NOMO-1 (cell line): ENCODE measurements at regions not wholly inside any gene's neighbourhood (a gene's known extent, or its start where the extent isn't known, plus 50 kb on each side); places are given as distances from the start of the nearest gene placed in this dataset.
A peak's percentile ranks its signal among the peaks of the same experiment; 100 is the strongest.

Source experiments
- DNase-seq, 2 experiments: peaks; one replicate each; lab custom pipeline; 2025; ENCODE audit not compliant: unreplicated experiment in 2 of 2; lab: John Stamatoyannopoulos, UW

DNA sequence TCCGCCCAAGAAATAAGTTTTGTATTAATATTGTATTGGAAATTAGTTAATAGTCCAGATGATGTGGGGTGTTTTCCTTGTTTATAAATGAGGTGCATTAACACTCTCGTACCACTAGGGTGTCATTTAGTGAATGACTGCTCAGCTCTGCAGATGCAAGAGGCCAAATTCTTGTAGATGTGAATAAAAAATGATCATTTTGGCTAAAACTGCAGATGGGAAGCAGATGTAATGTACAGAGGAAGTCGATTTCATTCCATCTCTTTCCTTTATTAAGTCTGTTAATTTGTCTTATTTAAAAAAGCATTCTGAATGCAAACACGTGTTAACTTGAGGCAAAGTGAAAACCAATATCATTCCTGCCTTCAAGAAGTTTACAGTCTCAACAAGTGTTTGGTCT lies 108.1 kb downstream of the DHX15 start:
- peak in 1 of 2 experiments; percentile 4 for DNase-seq

DNA sequence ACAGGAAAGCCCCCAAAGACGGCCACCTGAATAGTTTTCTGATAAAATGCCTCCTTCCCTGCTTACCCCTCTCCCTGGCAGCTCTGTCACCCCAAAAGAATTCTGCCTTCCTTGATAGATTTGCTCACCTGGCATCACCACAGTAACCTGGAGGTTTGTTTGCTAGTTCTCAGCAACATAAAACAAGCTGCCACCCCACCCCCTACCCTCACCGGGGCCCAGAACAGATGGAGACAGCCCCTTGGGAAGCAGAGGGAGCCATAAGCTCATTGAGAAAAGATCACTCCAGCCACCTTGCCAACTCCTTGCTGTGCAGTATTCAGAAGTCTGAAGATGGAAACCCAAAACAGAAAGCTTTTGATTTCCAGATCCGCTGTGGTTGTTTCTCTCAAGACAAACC lies 108.6 kb downstream of the DHX15 start:
- no peak for DNase-seq

DNA sequence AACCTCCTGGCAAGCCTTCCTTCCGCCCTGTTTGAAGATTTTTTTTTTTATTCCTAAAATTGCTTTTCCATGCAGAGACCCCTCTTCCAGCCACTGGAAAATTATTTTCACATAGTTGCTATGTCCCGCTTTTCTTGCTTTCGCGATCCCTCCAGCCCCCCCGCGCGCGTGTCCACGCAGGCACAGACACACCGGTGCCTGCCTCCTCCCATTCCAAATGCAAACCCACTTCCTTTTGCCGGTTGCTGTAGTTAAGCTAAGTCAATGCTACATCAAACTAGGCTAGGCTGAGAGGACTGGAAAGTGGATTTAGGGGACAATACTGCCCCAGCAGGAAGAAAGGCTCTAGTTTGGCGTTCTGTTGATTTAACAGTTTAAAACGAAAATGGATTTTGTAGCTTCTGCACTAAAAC lies 111.0 kb downstream of the DHX15 start:
- DNase-seq = peak in 1 of 2 experiments; percentile 44

DNA sequence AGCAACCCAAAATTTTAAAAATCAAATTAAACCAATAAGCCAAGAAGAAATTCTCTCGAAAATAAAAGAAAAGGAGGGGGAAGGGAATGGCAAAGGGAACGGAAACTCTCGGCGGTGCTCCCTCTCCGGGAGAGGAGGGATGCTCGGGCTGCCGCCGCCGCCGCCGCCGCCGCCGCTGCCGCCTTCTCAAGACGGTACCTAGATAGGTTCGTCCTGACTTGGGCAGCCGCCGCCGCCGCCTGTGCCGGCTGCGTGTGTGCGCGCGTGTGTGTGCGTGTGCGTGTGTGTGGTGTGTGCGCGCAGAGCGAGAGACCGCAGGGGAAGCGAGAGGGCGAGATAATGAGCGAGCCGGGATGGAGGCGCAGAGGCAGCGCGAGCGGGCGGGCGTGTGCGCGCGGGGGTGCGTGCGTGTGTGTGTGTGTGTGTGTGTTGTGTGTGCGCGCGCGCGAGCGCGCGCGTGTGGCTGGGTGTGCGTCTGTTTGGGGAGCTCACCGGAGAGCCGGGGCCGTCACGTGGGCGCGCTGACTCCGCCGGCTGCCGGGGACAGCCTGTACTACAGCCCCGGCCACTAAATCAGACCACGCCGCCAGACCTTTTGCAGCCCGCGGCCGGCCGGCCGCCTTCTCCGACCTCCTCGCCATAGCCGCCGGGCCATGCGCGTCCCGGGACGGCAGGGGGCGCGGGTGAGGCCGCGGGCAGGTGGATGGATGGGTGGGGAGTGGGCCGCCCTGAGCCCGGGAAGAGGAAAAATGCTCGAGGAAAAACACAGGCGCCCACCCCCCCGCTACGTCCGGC lies 111.6 kb downstream of the DHX15 start:
- DNase-seq = peak; percentile 56 to 71

DNA sequence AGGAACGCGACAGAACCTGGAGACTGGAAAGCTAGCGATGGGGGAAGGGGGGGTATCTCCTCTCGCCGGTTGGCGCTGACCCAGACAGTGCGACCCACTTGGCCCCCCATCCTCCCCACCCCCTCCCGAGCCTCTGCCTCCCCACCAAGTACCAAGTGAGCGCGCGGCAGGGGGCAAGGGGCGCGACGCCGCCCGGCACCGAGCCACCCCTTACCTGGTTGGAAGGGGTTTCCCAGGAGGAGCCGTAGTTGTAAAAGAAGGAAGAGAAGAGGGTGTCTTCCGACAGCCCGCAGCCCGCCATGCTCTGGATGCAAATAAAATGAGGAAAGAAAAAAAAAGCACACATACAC lies 112.2 kb downstream of the DHX15 start:
- no peak for DNase-seq

DNA sequence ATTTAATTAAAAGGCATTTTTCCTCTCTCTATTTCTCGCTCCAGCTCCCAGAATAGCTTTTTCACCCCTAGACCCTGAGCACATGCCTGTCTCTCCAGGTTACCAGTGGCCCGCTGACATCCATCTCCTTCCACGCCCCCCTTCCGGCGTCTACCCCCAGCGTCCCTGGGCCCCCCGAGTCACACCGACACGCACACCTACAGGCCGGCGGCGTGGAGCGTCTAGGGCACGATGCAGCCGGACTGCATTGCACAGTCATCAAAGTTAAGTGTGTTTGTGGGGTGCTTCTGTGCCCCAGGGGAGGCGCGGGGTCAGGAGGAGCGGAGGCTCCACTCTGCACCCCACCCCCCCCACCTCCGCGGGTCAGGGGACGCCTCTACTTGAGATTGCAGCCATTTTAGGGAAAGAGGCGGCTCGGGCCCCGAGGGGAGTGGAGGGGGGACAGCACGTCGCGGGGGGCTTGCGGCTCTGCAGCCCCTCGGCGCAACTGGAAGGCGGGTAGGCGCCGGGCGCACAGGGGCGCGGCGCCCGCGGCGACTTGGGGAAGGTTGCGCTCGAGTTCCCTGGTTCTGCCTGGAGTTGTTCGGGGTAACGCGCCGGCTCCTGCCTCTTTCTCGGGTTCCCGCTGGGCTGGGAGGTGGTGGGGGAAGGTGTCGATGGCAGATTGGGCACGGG lies 112.7 kb downstream of the DHX15 start:
- DNase-seq = no peak

DNA sequence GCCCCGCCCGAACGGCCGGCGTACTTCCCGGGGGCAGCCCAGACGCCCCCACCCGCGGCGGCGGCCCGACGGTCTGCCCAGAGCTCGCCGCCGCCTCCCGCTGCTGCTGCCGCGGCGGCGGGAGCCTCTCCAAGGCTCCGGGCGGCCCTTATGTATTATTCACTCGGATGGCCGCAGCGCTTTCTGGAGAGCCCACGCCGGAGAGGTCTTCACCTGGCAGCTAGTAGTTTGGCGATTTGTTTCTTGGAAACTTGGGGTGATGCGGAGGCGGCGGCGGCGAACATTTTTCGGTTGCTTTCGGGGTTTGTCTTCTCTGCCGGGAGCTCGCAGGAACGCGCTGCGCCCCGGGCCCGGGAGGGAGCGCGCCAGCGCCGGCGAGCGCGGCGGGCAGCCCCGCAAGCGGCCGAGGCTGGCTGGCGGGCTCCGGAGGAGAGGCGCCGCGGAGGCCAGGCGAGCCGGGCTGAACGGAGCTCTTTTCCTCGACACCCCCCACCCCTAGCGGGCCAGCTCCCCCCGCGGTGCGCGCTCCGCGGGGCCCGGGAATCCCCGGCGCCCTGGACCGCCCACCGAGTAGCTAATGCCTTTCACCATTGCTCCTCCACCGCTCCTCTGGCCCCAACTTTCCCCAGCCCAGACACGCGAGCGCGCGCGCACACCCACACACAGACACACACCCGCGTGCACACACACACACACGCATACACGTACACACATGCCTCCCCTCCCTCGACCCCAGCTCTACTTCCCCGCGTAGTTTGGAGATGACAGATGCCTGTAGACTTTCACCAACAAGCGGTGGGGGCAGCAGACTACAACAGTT lies 113.5 kb downstream of the DHX15 start:
- peak in 1 of 2 experiments; percentile 10 for DNase-seq

DNA sequence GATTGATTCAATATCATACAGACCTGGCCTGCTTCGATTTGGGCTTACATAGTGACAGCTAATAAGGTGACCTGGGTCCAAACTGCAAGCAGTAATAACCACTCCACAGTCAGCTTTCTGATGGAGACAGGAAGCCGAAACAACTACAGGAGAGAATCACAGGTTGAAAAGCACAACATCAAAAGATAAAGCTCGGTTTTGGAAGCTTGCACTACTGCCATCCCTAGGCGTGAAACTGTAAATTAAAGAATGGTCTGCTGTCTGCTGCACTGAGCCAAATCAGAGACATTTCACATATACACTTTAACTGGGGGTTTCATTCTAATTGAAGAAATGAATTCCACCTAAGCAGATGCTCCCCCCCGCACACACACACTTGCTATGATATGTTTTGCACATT lies 116.3 kb downstream of the DHX15 start:
- no peak for DNase-seq

DNA sequence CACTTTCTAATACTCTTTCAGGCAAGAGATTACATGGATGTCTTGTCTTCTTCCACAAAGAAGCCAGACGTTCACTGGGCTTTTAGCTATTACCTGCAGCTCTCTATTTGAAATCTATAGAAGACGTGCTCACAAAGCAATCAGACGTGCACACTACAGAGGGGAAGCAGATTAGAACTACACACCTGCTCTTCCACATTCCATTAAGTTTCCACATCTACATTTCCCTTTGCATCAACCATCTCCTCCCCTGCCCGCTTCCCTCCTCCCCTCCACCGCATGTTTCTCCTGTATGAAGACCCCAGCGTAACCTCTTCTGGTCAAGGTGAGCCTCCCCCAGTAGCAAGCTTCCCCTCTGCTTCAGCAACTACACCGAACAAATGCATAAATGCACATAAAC lies 119.8 kb downstream of the DHX15 start:
- no peak for DNase-seq

DNA sequence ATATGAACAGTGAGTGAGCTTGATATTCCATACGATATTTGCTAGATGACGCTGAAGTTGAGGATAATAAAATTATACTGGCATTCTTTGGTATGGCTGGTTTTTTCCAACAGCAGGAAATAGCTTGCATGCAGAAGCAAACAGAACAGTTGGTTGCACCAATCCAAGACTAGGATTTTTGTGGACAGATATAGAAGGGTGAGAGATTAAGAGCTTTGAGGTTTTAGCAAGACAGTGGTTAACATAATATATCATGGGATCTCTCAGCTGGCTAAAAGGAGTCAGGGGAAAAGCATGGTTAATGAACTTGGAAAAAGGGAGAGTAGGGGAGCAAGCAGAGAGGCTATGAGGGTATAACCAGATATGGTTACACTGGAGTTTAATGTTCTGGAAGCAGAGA lies 127.9 kb downstream of the DHX15 start:
- DNase-seq = no peak

DNA sequence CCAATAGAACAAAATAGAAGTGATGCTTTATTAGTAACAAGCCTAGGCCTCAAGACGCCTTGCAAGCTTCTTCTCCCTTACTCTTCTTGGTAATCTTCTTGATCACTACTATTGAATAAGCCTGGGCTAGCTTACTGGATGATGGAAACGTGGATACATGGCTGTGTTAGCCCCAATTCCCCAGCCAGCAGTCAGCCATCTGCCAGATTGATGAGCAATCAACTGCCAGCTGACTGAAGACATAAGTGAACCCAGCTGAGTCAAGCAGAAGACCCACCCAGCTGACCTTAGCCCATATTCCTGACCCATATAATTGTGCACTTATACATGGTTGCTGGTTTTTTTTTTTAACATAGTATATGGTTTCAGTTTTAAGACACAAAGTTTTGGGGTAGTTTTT lies 130.4 kb downstream of the DHX15 start:
- no peak for DNase-seq

DNA sequence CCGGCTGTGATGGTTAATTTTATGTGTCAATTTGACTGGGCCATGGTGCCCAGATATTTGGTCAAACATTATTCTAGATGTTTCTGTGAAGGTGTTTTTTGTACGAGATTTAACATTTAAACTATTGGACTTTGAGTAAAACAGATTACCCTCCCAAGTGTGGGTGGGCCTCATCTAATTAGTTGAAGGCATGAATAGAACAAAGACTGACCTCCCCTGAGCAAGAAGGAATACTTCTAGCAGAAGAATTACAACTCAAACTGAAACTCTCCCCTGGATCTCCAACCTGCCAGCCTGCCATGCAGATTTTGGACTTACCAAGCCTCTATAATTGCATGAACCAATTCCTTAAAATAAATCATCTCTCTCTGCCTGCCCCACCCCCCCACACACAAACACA lies 132.5 kb downstream of the DHX15 start:
- no peak for DNase-seq

DNA sequence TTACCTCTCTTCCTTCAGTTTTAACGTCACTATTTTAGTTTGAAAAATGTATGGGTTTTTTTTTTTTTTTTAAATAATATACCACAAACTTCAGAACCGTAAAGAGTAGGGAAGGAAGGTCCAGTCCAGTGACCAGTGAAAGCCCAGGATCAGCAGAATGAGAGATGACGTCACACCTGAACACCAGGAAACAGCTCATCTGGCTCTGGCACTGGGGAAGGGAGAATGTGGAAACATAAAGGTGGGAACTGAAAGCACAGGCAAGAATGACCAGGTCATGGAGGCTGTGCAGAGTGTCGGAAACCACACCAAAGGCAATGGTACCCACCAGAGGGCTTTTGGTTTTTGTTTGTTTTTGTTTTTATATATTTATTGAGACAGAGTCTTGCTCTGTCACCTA lies 141.2 kb downstream of the DHX15 start:
- DNase-seq = no peak

DNA sequence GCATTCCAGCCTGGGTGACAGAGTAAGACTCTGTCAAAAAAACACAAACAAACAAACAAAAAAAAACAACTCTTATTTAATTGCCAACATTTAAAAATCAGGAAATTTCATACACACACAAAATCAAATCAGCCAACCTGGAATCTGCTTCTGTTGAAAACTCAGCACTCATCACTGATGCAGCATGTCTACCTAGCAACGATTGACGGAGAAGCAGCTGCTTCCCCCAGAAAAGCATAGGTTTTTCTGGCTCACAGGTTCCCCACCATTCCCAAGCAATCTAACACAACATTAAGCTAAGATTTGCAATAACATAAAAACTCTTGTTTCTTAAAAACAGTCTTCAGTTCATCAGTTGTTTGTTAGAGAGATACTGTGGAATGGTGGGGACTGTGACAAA lies 143.6 kb downstream of the DHX15 start:
- DNase-seq = no peak

DNA sequence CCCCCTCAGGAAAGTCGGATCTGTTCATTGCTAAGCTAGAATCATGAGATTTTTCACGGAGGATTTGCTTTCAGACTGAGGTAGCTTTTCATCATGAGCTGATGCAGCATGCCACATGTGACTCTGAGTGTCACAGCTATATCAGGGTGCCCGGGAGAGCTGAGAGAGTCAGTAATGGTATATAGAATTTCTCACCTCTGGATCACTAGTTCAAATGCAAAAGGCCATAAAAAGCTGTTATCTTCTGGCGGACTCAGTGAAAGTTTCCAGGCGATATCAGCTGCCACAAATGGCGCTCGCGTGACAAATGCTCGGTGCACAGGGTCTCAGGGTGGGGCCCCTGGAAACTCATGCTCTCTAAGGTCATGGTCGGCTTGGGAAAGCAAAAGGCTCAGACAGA lies 150.1 kb downstream of the DHX15 start:
- no peak for DNase-seq

DNA sequence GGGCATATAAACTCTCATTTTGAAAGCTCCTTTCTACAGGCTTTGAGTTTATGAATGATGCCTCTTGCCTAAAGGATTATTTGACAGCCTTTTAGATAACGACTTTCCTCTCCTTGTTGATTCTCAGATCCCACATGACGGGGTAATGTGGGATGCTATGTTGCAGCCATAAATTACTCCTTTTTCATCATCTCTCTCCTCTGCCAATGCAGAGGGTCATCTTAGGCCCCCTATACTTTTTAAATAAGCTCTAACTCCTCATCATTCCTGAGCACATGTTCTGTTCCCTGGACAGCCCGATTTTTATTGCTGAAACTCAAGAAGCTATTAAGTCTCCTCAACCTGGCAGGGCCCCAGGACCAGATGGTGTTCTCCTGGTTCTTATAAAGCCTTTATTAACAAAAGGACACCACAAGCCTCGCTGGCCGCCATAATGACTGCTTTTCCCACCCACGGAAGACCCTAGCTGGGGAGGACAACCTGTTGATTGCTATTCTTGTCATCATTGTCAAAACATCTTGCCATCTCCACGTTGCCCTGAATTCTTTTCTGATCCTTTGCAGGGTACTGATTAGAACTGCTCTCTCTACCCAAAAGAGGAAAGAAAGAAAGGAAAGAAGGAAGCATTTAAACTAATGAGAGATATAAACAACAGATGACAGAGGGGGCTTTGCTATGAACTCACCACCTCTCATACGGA lies 150.7 kb downstream of the DHX15 start:
- DNase-seq = no peak

DNA sequence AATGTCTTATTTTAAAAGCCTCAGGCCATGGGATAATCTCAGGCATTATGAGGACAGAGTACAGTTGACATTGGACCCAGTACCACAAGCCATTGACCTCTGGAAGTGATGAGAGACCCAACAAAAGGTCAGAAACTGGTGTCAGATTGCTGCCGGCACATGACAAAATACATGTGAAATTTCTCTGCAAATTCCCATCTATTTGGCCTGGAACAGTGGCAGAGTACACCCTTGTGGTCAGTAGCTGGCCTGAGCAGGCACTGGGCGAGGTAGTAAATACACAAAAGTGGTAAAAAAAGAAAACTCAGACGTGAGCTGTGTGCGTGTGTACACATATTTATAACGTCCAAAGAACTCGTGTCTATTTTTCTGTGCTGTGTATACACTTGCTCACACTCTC lies 155.5 kb downstream of the DHX15 start:
- DNase-seq = no peak

DNA sequence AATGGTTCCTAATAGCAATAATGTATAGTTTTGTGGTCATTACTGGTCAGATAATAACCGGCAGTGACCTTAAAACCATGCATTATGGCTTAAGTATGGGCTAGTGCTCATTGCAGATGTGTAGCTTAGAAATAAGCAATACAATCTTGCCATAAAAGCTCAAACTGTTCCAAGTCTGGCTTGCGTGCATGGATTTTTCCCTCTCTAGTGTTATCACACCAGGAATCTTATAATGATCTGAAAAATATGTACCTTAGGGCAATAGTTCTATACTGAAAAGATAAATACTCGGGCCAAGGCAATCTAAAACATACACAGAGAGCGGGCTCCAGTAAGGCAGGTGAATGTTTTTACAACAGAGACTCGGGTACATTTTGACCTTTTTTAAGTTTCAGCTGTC lies 157.8 kb downstream of the DHX15 start:
- DNase-seq = no peak

DNA sequence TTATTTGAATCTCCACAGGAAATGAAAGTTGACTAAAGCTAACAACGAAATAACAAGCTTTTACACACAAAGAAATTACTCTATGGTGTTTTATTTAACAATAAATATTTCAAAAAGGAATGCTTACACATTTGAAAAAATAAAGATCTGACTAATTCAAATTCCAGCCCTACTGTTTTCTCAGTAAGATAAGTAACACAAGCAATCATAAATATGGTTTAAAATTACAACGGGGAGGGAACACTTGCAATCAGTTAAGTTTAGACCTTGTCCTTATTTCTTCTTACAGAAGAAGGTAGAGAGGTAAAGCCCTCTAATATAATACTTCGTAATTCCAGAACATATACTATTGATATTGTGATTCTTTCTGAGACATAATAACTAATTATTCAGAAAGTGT lies 158.5 kb downstream of the DHX15 start:
- DNase-seq = no peak

DNA sequence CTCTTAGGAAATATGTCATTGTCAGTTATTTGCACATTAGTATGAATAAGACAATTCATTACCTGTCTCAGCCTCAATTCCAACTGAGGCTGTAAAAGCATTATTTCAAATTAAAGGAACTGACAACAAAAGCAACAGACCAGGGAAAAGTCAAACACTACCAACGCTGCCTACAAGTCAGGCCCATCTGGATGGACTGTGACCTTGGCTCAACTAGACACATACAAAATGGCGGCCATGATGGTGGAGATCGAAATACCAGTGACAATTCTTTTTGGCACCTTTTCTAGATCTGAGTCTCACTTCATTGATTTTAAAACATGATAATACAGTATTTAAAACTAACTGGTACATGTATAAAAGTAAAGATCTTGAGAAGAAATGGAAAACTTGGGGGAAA lies 160.7 kb downstream of the DHX15 start:
- DNase-seq = no peak

DNA sequence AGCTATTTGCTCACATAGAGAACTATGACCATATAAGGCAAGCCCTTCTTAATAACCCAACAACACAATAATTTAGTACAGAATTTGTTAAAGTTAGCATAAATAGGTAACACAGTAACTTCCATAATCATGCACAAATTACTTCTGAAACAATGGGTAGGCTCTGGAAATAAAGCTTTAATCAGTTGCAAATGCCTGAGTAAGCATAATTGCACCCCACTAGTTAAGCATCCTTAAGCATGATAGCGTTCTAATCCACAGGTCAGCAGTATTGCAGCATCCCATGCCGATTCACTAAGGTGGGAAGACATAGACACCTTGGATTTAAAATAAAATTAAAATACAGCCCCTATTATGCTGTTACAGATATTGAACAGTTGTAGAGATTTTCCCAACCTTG lies 161.7 kb downstream of the DHX15 start:
- no peak for DNase-seq
